ENCODE measurements at regions not wholly inside any gene's neighbourhood (a gene's known extent, or its start where the extent isn't known, plus 50 kb on each side); places are given as distances from the start of the nearest gene placed in this dataset.

DNA sequence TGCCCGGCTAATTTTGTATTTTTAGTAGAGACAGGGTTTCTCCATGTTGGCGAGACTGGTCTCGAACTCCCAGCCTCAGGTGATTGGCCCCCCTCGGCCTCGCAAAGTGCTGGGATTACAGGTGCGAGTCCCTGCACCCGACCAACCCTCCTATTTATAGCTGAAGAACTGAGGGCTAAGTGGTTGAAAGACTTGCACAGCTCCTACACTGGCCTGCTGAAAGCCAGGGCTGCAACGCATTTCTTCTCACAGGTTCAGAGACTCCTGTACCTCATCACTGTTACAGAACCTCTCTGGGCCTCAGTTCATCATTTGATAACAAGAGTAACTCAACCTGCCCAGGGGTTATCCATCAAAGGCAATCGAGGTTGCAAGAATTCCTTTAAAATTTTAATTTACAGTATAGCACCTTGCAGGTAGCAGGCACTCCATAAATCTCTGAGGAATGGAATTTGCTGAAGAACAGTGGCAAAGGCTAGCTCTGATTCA is 626.5 kb upstream of the TBL1XR1 start:
- peaks cover 5 to 20% (median 10%) of the 10 kb centered on the region in 3 donors for H3K4me1 ChIP-seq (ENCODE audit: control insufficient read depth in 3 of 3, insufficient read depth in 2 of 3, low read depth in 1 of 3, low read length in 2 of 3)
- H3K27ac ChIP-seq (ENCODE audit: low read depth in 1 of 3, low read length in 2 of 3) = peak overlapping the region in 1 of 3 donors; percentile 39
- 84 to 88% (median 87%) methylated on average over 9 of the region's 9 CpGs for WGBS, 3 donors
- H3K36me3 ChIP-seq (ENCODE audit: control insufficient read depth in 3 of 3, insufficient read depth in 2 of 3, low read depth in 1 of 3, low read length in 3 of 3) = no peaks in the 10 kb centered on the region
- H3K9me3 ChIP-seq (ENCODE audit: control insufficient read depth in 2 of 2, insufficient read depth in 1 of 2, low read depth in 1 of 2, low read length in 1 of 2) = no peaks in the 10 kb centered on the region
- DNase-seq (no peak), FAIRE-seq (no peak)
- H3K4me3 ChIP-seq (ENCODE audit: low read depth in 1 of 3, low read length in 3 of 3) = no peak overlapping the region
- no peaks in the 10 kb centered on the region for H3K27me3 ChIP-seq (ENCODE audit: control insufficient read depth in 3 of 3, insufficient read depth in 3 of 3, low read length in 3 of 3)

DNA sequence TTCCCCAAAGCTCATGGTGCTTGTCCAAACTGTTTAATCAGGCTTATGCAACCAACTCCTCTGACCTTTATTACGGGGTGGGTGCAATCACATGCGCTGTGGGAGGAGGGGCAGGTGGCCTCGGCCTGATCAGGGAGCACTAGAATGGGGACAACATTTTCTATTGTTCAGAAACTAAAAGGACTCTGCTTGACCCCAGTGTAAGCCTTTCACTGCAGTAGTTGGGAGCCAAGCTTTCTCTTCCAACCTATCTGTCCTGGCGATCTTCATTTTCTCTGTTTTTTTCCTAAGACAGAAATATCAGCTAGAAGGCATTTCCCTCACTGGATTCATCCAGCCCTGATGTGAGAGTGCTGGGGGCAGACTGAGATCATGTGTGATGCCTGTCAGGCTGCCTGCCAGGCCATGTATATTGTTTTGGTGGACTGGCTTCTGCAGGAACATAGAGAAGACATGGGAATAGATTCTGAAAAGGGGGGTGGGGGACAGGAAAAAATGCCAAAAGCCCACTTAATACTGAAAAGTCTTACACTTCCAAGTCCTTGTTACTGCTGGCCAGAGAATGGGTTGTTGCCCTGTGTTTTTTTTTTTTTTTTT is 627.0 kb upstream of the TBL1XR1 start:
- Histone ChIP-seq H3K36me3 (ENCODE audit: control insufficient read depth in 3 of 3, insufficient read depth in 2 of 3, low read depth in 1 of 3, low read length in 3 of 3) (no peaks in the 10 kb centered on the region), H3K4me1 (ENCODE audit: control insufficient read depth in 3 of 3, insufficient read depth in 2 of 3, low read depth in 1 of 3, low read length in 2 of 3) (peaks cover 5 to 20% (median 10%) of the 10 kb centered on the region in 3 donors), H3K4me3 (ENCODE audit: low read depth in 1 of 3, low read length in 3 of 3) (no peak overlapping the region), H3K27ac (ENCODE audit: low read depth in 1 of 3, low read length in 2 of 3) (peak overlapping the region in 2 of 3 donors; percentile 39 to 49), H3K9me3 (ENCODE audit: control insufficient read depth in 2 of 2, insufficient read depth in 1 of 2, low read depth in 1 of 2, low read length in 1 of 2) (no peaks in the 10 kb centered on the region), H3K27me3 (ENCODE audit: control insufficient read depth in 3 of 3, insufficient read depth in 3 of 3, low read length in 3 of 3) (no peaks in the 10 kb centered on the region)
- WGBS, 3 donors = 24 to 45% (median 24%) methylated on average over 4 of the region's 4 CpGs
- DNase-seq (peak; percentile 68 to 73), FAIRE-seq (no peak)

DNA sequence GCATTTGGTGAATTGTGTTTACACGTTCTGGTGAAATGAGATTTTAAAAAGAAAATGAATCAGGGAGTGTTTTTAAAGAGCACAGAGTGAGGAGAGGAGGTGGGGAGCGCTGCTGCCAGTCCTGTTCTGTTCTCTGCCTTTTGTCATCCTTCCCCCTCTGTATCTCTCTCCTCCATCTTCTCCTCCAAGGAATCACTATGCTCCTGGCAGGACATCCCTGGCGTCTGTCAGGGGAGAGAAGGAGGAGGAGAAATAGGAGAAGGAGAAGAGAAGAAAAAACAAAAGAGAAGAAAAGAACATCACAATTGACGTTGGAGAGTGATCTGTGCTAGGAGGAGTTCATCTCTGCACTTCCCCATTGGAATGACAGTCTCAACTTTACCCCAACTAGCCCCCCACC is 627.6 kb upstream of the TBL1XR1 start:
- H3K4me1 ChIP-seq (ENCODE audit: control insufficient read depth in 3 of 3, insufficient read depth in 2 of 3, low read depth in 1 of 3, low read length in 2 of 3) = peaks cover 5 to 20% (median 10%) of the 10 kb centered on the region in 3 donors
- peak overlapping the region in 1 of 3 donors; percentile 49 for H3K27ac ChIP-seq (ENCODE audit: low read depth in 1 of 3, low read length in 2 of 3)
- 69 to 72% (median 71%) methylated on average over 4 of the region's 4 CpGs for WGBS, 3 donors
- no peaks in the 10 kb centered on the region for H3K36me3 ChIP-seq (ENCODE audit: control insufficient read depth in 3 of 3, insufficient read depth in 2 of 3, low read depth in 1 of 3, low read length in 3 of 3)
- H3K9me3 ChIP-seq (ENCODE audit: control insufficient read depth in 2 of 2, insufficient read depth in 1 of 2, low read depth in 1 of 2, low read length in 1 of 2) = no peaks in the 10 kb centered on the region
- FAIRE-seq = no peak
- H3K27me3 ChIP-seq (ENCODE audit: control insufficient read depth in 3 of 3, insufficient read depth in 3 of 3, low read length in 3 of 3) = no peaks in the 10 kb centered on the region
- DNase-seq = no peak
- no peak overlapping the region for H3K4me3 ChIP-seq (ENCODE audit: low read depth in 1 of 3, low read length in 3 of 3)

DNA sequence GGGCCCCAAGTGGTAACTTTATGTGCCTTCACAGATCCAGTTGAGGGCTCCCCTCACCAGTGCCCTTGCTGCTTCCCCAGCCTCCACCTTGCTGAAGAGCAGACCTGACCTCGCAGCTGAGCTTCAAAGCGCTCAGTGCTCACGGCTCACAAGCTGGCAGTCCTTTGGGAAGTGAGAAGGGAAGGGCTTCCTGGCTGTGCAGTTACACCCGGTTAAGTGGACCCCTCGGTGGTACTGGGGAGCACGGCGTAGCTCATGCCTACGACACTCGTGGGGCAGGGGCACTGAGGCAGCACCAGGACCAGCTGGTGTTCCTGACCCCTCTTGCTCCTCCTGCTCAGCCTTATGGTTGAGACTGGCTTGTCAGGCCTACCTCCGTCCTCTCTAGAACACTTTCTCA is 629.0 kb upstream of the TBL1XR1 start:
- Histone ChIP-seq H3K27ac (ENCODE audit: low read depth in 1 of 3, low read length in 2 of 3) (no peak overlapping the region), H3K27me3 (ENCODE audit: control insufficient read depth in 3 of 3, insufficient read depth in 3 of 3, low read length in 3 of 3) (no peaks in the 10 kb centered on the region), H3K36me3 (ENCODE audit: control insufficient read depth in 3 of 3, insufficient read depth in 2 of 3, low read depth in 1 of 3, low read length in 3 of 3) (no peaks in the 10 kb centered on the region), H3K4me3 (ENCODE audit: low read depth in 1 of 3, low read length in 3 of 3) (no peak overlapping the region), H3K9me3 (ENCODE audit: control insufficient read depth in 2 of 2, insufficient read depth in 1 of 2, low read depth in 1 of 2, low read length in 1 of 2) (no peaks in the 10 kb centered on the region), H3K4me1 (ENCODE audit: control insufficient read depth in 3 of 3, insufficient read depth in 2 of 3, low read depth in 1 of 3, low read length in 2 of 3) (peaks cover 5 to 20% (median 10%) of the 10 kb centered on the region in 3 donors)
- no peak for FAIRE-seq
- DNase-seq = no peak
- WGBS, 3 donors = 91 to 93% (median 93%) methylated on average over 10 of the region's 10 CpGs

DNA sequence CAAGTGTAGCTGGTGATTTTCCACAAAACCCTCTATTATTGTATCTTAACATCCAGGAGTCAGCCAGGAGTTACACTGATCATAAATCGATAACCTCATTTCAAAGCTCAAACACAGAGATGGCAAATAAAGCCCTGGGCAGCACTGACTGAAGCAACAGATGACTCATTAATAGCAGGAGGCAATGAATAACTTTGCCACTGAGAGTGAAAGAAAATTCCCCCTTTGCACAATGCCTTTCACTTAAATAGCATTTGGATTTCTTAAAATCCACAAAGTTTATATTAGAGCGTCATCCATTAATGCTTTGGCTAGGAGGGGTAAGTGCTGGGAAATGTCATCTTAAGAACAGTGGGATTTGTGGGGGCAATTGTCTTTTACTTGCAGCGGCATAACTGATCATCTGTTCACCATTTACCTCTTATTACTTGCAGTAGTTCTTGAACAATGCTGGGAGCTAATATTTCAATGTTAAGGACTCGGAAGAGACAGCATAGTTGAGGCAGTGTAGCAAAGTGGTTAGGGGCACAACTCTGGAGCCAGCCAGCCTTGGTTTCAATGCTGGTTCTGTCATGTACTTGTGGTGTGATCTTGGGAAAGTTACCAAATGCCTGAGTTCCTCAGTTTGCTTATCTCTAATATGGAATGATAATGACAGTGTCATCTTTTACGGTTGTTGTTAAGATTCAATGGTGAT is 630.4 kb upstream of the TBL1XR1 start:
- H3K36me3 ChIP-seq (ENCODE audit: control insufficient read depth in 3 of 3, insufficient read depth in 2 of 3, low read depth in 1 of 3, low read length in 3 of 3) = no peaks in the 10 kb centered on the region
- no peak overlapping the region for H3K4me3 ChIP-seq (ENCODE audit: low read depth in 1 of 3, low read length in 3 of 3)
- H3K4me1 ChIP-seq (ENCODE audit: control insufficient read depth in 3 of 3, insufficient read depth in 2 of 3, low read depth in 1 of 3, low read length in 2 of 3) = peaks cover 5 to 20% (median 10%) of the 10 kb centered on the region in 3 donors
- H3K27ac ChIP-seq (ENCODE audit: low read depth in 1 of 3, low read length in 2 of 3) = peak overlapping the region; percentile 63 to 77 (median 68)
- FAIRE-seq = no peak
- no peaks in the 10 kb centered on the region for H3K9me3 ChIP-seq (ENCODE audit: control insufficient read depth in 2 of 2, insufficient read depth in 1 of 2, low read depth in 1 of 2, low read length in 1 of 2)
- WGBS, 3 donors = 17 to 48% (median 37%) methylated on average over 5 of the region's 5 CpGs
- H3K27me3 ChIP-seq (ENCODE audit: control insufficient read depth in 3 of 3, insufficient read depth in 3 of 3, low read length in 3 of 3) = no peaks in the 10 kb centered on the region
- peak; percentile 79 to 88 for DNase-seq

DNA sequence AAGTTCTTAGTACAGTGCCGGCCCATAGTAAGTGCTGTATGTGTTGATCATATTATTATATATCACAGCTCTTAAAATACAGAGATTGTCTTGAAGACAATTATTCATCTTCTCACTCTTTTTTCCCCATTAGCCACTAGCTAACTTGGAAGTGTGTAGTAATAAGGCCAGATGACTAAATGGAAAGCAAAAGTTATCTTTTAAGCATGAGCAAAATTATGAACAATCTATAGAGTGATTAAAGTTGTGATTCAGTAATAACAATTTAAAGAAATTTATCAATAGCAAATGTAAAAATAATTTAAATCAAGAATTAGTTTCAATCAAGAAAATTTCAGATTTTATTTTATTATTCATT is 630.9 kb upstream of the TBL1XR1 start:
- Histone ChIP-seq H3K9me3 (ENCODE audit: control insufficient read depth in 2 of 2, insufficient read depth in 1 of 2, low read depth in 1 of 2, low read length in 1 of 2) (no peaks in the 10 kb centered on the region), H3K36me3 (ENCODE audit: control insufficient read depth in 3 of 3, insufficient read depth in 2 of 3, low read depth in 1 of 3, low read length in 3 of 3) (no peaks in the 10 kb centered on the region), H3K27me3 (ENCODE audit: control insufficient read depth in 3 of 3, insufficient read depth in 3 of 3, low read length in 3 of 3) (no peaks in the 10 kb centered on the region), H3K4me1 (ENCODE audit: control insufficient read depth in 3 of 3, insufficient read depth in 2 of 3, low read depth in 1 of 3, low read length in 2 of 3) (peaks cover 5 to 20% (median 10%) of the 10 kb centered on the region in 3 donors), H3K4me3 (ENCODE audit: low read depth in 1 of 3, low read length in 3 of 3) (no peak overlapping the region), H3K27ac (ENCODE audit: low read depth in 1 of 3, low read length in 2 of 3) (peak overlapping the region in 1 of 3 donors; percentile 77)
- FAIRE-seq = peak; percentile 36
- WGBS, 3 donors = 28 to 58% (median 40%) methylated on average over 1 of the region's 1 CpG
- DNase-seq = no peak

DNA sequence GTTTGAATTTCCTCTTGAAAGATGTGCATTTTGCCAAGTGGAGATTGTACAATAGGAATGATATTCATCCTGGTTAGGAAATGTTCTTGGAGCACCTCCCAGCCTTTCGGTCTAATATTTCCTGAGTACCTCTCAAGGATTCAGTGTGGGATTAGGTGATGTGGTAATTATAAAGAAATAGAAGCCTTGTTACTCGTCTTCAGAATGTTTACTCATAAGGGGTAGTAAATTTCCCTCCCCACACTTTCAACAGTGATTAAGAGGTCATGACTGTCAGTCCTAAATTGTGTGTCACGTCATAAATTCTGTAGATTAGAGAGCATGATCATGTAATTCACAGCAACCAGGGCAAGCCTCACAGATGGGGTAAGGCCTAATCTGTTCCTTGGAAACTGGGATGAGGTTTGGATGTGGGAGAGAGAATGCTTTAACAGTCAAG is 633.1 kb upstream of the TBL1XR1 start:
- Histone ChIP-seq H3K36me3 (ENCODE audit: control insufficient read depth in 3 of 3, insufficient read depth in 2 of 3, low read depth in 1 of 3, low read length in 3 of 3) (no peaks in the 10 kb centered on the region), H3K9me3 (ENCODE audit: control insufficient read depth in 2 of 2, insufficient read depth in 1 of 2, low read depth in 1 of 2, low read length in 1 of 2) (no peaks in the 10 kb centered on the region), H3K4me1 (ENCODE audit: control insufficient read depth in 3 of 3, insufficient read depth in 2 of 3, low read depth in 1 of 3, low read length in 2 of 3) (peaks cover 0 to 9% (median 0%) of the 10 kb centered on the region in 3 donors), H3K27me3 (ENCODE audit: control insufficient read depth in 3 of 3, insufficient read depth in 3 of 3, low read length in 3 of 3) (no peaks in the 10 kb centered on the region), H3K27ac (ENCODE audit: low read depth in 1 of 3, low read length in 2 of 3) (peak overlapping the region in 1 of 3 donors; percentile 43), H3K4me3 (ENCODE audit: low read depth in 1 of 3, low read length in 3 of 3) (no peak overlapping the region)
- FAIRE-seq (no peak), DNase-seq (no peak)
- WGBS, 3 donors = 43 to 52% (median 49%) methylated on average over 3 of the region's 3 CpGs

DNA sequence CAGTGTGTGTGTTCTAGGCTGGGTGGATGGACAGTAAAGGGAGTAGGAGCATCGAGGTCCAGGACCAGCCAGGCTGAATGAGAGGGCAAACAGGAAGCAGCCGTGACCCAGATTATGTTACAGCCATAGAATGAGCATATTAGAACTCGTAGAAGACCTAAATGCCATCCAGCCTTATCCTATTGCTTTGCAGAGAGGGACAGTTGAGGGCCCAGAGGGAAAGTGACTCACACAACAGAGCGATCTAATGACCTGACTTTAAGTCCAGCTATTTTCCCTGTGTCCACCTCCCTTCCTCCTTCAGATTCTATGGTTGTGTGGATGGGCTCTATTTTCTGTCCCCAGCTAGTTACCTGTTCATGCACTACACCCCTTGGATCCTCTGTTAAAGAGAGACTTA is 634.1 kb upstream of the TBL1XR1 start:
- 90 to 100% (median 92%) methylated on average over 4 of the region's 4 CpGs for WGBS, 3 donors
- no peaks in the 10 kb centered on the region for H3K9me3 ChIP-seq (ENCODE audit: control insufficient read depth in 2 of 2, insufficient read depth in 1 of 2, low read depth in 1 of 2, low read length in 1 of 2)
- no peak overlapping the region for H3K27ac ChIP-seq (ENCODE audit: low read depth in 1 of 3, low read length in 2 of 3)
- FAIRE-seq = no peak
- H3K4me3 ChIP-seq (ENCODE audit: low read depth in 1 of 3, low read length in 3 of 3) = no peak overlapping the region
- H3K36me3 ChIP-seq (ENCODE audit: control insufficient read depth in 3 of 3, insufficient read depth in 2 of 3, low read depth in 1 of 3, low read length in 3 of 3) = no peaks in the 10 kb centered on the region
- DNase-seq = no peak
- peaks cover 0 to 8% (median 0%) of the 10 kb centered on the region in 3 donors for H3K4me1 ChIP-seq (ENCODE audit: control insufficient read depth in 3 of 3, insufficient read depth in 2 of 3, low read depth in 1 of 3, low read length in 2 of 3)
- H3K27me3 ChIP-seq (ENCODE audit: control insufficient read depth in 3 of 3, insufficient read depth in 3 of 3, low read length in 3 of 3) = no peaks in the 10 kb centered on the region

Measured in small intestine (tissue), 7 donors.